GM21619 (cell line): ENCODE measurements at regions not wholly inside any gene's neighbourhood (a gene's known extent, or its start where the extent isn't known, plus 50 kb on each side); places are given as distances from the start of the nearest gene placed in this dataset.

Experiments
- ATAC-seq: cut with Tn5 transposase; IDR thresholded peaks from one replicate; pipeline ENCODE4 v1.9.1; 2021; ENCODE audit not compliant: unreplicated experiment

DNA sequence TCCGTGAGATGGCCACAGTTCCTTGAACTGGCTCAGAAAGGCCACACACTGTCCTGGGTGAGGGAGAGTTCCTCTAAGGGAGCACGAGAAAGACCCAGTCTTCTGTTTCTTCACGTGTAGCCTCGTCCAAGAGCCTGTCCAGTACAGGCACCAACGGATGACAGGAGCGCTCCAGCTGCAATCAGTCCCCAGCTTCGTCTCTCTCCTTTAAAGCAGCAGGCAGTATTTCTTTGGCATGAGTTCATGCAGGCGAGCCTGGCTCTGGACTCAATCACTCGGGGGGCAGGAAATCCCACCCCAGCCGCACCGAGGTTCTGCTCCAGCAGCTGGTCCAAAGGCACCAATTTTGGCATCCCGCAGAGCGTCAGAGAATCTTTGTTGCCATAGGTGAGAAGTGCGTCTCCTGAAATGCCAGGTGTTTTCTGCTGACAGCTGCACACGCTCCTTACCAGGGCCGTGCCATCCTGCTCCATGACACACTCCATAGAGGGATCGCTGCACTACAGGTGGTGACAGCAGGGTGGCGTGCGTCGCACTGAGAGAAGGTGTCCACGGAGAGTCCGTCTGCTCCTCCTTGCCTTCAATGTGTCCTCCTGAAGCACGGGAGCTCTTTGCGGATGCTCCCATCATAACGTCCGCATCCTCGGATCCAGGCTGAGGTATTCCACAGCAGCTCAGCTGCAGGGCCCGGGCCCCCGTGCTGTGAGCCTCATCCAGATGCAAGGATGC, 59.6 kb upstream of the AFDN start:
- no peak for ATAC-seq

DNA sequence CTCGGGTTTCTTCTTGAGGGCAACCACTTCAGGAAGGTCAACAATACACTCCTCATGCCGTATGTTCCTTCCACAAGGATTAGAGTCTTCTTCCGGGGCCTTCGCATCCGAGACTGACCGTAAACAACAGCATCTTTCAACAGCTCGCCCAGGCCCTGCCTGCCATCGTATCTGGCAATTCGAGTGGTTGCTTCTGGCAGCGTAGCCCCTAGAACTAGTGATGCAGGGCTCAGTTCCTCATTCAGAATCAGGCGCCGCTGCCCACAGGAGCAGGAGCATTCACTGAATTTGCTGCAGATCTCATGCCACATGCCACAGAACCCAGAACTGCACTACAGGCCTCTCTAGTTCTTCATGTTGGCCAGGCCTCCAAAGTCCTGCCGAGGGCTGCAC, 59.0 kb upstream of the AFDN start:
- ATAC-seq: no peak

DNA sequence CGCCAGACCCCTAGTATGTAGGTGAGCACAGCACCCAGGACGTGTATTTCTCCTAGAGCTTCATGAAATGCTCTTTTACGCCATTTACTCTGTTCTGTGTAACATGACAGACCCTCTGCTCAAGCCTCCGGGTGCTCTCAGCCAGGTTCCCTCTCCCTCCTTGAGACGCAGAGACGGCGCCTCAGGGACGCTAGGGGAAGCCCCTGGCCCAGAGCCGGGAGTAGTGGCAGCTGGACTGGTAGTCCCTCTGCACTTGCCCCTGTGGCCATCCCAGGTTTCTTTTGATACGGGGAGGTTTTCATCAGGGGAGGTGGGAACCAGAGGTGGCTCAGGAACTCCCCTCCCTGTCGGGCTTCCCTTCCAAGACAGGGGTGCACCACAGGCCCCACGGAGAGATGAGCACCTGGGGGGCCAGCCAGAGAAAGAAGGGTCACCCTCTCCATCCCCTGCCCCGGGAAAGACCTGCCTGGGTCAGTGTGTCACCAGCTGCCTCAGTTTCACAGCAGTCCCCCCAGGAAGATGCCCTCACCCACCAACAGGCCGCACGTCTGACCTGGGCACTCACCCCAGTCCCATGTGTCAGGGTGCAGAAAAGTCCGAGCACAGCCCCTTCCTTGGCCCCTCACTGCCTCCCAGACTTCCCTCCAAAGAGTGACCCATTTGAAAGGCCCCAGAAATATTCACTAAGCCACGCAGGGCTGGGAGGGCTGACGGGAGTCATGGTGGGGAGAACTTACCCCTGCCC, 58.1 kb upstream of the AFDN start:
- no peak for ATAC-seq

DNA sequence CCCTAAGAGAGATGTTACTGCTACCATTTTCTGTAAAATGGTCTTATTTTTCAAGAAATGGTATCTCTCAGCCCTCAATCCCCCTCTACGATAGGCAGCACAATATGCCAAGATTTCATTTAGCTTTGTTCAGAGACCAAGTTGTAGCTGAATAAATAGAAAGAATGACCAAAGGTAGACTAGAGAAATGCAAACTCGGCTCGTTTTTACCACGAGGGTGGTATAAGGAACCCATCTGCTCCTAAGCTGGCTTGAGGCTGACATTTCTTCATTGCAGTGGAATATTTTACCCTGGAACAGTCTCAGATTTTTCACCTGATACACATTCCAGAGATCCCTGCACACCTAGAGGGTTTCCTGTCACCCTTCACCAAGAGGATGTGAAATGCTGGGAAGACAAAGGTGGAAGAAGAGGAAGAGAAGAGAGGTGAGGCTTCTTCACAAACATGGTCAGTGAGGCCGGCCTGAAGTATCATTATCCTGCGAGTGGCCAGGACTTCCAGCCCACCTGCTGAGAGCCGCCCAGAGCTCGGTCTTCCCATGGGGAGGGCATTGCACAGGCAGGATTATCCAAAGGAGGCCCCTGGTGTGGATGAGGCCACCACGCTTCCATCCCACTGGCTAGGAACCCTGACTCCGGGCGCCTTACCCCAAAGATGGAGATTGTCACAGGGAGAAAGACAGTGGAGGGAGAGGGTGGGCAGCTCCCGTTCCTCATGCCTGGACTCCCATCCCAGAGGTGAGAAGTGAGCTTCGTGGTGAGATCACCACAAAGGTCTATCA, 57.1 kb upstream of the AFDN start:
- ATAC-seq: no peak

DNA sequence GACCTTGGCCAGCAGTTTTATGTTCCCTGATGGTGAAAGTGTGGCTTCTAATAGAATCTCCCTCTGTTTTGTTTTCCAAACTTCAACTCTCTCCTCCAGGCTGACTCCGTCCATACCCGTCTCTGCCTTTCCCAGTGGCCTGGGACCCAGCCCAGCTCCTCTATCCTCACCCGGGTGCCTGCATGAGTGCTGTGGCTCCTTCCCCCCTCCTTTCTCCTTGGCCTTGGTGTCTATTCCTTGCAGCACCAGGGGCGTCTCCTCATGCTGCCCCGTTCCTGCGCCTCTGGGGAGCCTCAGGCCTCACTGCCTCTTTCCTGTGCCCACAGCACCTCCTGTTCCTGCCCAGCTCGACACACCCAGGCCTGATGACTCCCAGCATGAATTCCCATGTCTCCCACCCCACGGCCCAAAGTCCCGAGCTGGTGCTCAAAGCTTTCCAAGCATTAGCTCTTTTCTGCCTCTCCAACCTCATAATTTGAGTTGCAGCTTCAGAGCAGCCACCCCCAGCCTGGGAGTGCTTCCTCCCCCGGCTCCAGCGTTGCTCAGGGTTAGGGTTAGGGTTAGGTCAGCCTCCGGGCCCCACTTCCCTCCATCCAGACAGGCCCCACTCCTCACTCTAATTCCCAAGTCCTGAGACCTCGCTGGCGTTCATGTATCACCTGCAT, 56.3 kb upstream of the AFDN start:
- ATAC-seq: no peak

DNA sequence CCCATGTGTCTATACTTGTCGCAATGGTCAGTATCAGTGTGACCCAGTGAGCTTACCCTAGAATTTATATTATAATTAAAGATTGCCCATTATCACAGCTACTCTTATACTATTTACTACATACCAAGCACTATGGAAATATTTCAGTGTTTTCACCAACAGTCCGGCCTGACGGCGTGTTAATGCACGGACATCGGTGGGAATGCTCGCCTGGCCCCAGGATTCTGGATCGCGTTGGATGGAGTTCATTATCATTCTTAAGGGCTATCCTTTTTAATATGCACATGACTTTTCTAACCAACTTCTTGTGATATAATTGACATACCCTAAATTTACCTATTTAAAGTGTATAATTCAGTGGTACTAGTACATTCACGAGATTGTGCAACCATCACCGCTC, 51.8 kb upstream of the AFDN start:
- ATAC-seq: no peak

DNA sequence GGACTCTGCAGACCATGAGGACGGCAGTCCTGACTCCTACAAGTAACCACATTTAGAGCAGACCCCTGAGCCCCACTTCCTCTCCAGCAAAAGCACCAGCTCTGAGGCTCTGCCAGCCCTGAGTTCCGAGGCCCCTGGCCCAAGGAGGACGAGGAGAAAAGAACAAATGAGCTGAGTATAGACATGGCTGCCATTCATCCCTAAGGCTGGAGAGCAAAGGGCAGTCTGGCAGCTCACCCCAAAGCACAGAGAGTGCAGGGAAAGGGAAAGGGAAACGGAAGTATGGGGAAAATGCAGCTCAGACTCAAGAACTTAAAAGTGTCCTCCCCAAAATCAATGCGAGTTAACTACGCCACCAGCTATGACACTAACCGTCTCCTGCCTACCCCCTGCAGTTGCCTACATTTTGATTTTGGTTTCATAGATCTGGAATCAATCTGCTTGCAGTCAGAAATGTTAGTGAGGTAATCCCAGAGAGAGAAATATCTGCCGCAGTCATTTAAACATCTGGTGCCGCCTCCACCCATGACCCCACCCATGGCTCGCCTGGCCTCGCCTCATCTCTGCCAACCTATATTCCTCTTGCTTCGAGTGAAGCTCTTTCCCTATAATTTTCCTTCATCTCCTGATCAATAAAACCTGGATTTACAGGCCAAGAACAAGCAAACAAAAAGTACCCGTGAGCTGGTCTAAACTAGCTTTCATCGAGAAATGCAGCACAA, 49.6 kb upstream of the AFDN start:
- no peak for ATAC-seq
